Neuronal stem cell (in vitro differentiated cells): ENCODE measurements at regions not wholly inside any gene's neighbourhood (a gene's known extent, or its start where the extent isn't known, plus 50 kb on each side); places are given as distances from the start of the nearest gene placed in this dataset.

Experiments used
- DNase-seq: peaks from one replicate; pipeline ENCODE4 v3.0.0-alpha.2; 2013; ENCODE audit warnings: low spot score
- H2AFZ ChIP-seq: one replicate; pipeline ENCODE4 v1.6.1; 2013; ENCODE audit warnings: mild to moderate bottlenecking, low read length, inconsistent platforms
- H2AK5ac ChIP-seq: 2 replicates; pipeline ENCODE4 v1.6.1; 2013; ENCODE audit warnings: low read depth, mild to moderate bottlenecking, inconsistent platforms, low read length, moderate library complexity, mixed read lengths
- H2BK120ac ChIP-seq: 2 replicates; pipeline ENCODE4 v1.6.1; 2013; ENCODE audit warnings: low read depth, mild to moderate bottlenecking, inconsistent platforms, low read length, moderate library complexity, mixed read lengths
- H2BK12ac ChIP-seq: one replicate; pipeline ENCODE4 v1.6.1; 2013; ENCODE audit warnings: low read length, inconsistent platforms
- H2BK15ac ChIP-seq: 2 replicates; pipeline ENCODE4 v1.6.1; 2013; ENCODE audit warnings: mild to moderate bottlenecking, low read length, inconsistent platforms, mixed read lengths
- H2BK5ac ChIP-seq: one replicate; pipeline ENCODE4 v1.6.1; 2013; ENCODE audit warnings: inconsistent platforms, mild to moderate bottlenecking, low read length, moderate library complexity
- H3K14ac ChIP-seq: one replicate; pipeline ENCODE4 v1.6.1; 2013; ENCODE audit warnings: low read length, inconsistent platforms
- H3K18ac ChIP-seq: 2 replicates; pipeline ENCODE4 v1.6.1; 2013; ENCODE audit warnings: low read length, inconsistent platforms
- H3K23ac ChIP-seq: 2 replicates; pipeline ENCODE4 v1.6.1; 2013; ENCODE audit warnings: low read depth, mild to moderate bottlenecking, mixed read lengths, low read length, inconsistent platforms; ENCODE audit not compliant: poor library complexity
- H3K27ac ChIP-seq: replicated peaks from 3 replicates; pipeline ENCODE4 v1.5.1; 2013; ENCODE audit warnings: low read length, inconsistent platforms
- H3K27me3 ChIP-seq, 3 experiments: 2 replicates each; pipeline ENCODE4 v1.6.1; 2013; ENCODE audit warnings: low read length in 3 of 3, mild to moderate bottlenecking in 2 of 3, inconsistent platforms in 1 of 3, low read depth in 1 of 3, mixed read lengths in 1 of 3, moderate library complexity in 1 of 3; ENCODE audit not compliant: control insufficient read depth in 3 of 3, insufficient read depth in 3 of 3
- H3K36me3 ChIP-seq, 2 donors: replicated peaks in 1 of 2; 2 replicates each; pipeline ENCODE4 v1.6.1; 2013; ENCODE audit warnings: low read length in 2 of 2; ENCODE audit not compliant: control insufficient read depth in 2 of 2, insufficient read depth in 2 of 2
- H3K4ac ChIP-seq: 2 replicates; pipeline ENCODE4 v1.6.1; 2013; ENCODE audit warnings: inconsistent platforms, mild to moderate bottlenecking, low read length, moderate library complexity
- H3K4me1 ChIP-seq, 2 donors: 1 replicate in 1 of 2; 2 replicates in 1 of 2; pipeline ENCODE4 v1.6.1; 2013; ENCODE audit warnings: low read length in 2 of 2, low read depth in 1 of 2; ENCODE audit not compliant: control insufficient read depth in 2 of 2, insufficient read depth in 1 of 2
- H3K4me2 ChIP-seq: one replicate; pipeline ENCODE4 v1.6.1; 2013; ENCODE audit warnings: mild to moderate bottlenecking, low read length, inconsistent platforms; ENCODE audit not compliant: insufficient read depth, poor library complexity, severe bottlenecking
- H3K4me3 ChIP-seq, 2 donors: 2 replicates each; pipeline ENCODE4 v1.5.1; 2013; ENCODE audit warnings: low read length in 2 of 2, mild to moderate bottlenecking in 2 of 2, inconsistent platforms in 1 of 2, moderate library complexity in 1 of 2
- H3K79me1 ChIP-seq: one replicate; pipeline ENCODE4 v1.6.1; 2013; ENCODE audit warnings: low read depth, mild to moderate bottlenecking, inconsistent platforms, low read length, moderate library complexity
- H3K9ac ChIP-seq: one replicate; pipeline ENCODE4 v1.6.1; 2013; ENCODE audit warnings: mild to moderate bottlenecking, low read depth, low read length, inconsistent platforms; ENCODE audit not compliant: poor library complexity
- H3K9me3 ChIP-seq, 2 donors: replicated peaks in 1 of 2; 2 replicates each; pipeline versions ENCODE3 to v1.6.1; 2013; ENCODE audit warnings: low read length in 2 of 2, mild to moderate bottlenecking in 2 of 2, inconsistent platforms in 1 of 2, low read depth in 1 of 2, mixed read lengths in 1 of 2, moderate library complexity in 1 of 2; ENCODE audit not compliant: control insufficient read depth in 2 of 2, insufficient read depth in 1 of 2
- H4K8ac ChIP-seq: one replicate; pipeline ENCODE4 v1.6.1; 2013; ENCODE audit warnings: low read depth, mild to moderate bottlenecking, inconsistent platforms, low read length, moderate library complexity
- H4K91ac ChIP-seq: one replicate; pipeline ENCODE4 v1.6.1; 2013; ENCODE audit warnings: low read length, low read depth, mild to moderate bottlenecking, inconsistent platforms; ENCODE audit not compliant: poor library complexity
- WGBS, 2 donors: extraction: QIAGEN DNeasy Blood & Tissue Kit; methylation state at CpG; one replicate each; pipeline ENCODE4 v1.1.7; 2013; ENCODE audit warnings: missing lambda C conversion rate in 2 of 2, mixed read lengths in 1 of 2; ENCODE audit not compliant: insufficient read length in 2 of 2, insufficient replicate concordance in 1 of 2; ENCODE audit errors: extremely low coverage in 2 of 2; 5-methylcytosine and 5-hydroxymethylcytosine counted together

DNA sequence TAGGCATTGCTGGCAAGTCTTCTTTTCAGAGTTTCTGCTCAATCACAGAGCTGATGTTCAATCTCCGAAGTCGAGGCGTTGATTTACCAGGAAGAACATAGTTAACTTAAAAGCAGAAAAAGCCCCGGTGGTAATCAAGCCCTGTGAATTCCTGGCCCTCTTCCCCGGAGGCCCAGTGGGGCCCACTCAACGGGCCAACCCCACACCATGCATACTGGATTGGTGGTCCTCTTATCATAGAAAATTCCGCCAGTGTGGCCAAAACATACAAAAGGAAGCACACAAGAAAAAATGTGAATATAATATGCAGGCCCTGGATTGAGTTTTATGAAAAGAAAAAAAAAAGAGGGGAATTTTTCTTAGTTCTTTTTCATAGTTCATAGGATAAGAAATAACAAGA lies 873.0 kb upstream of the NR2F2 start:
- H3K4me1 ChIP-seq, result peaks cover 1 to 4% of the 10 kb centered on the region in 2 donors
- no peaks in the 10 kb centered on the region for H3K27me3 ChIP-seq
- no peak overlapping the region for H3K23ac ChIP-seq
- H3K27ac ChIP-seq, result no peak overlapping the region
- no peaks in the 10 kb centered on the region for H3K9me3 ChIP-seq
- no peak for DNase-seq
- H3K4me2 ChIP-seq, result no peak overlapping the region
- no peak overlapping the region for H2AFZ ChIP-seq
- H2BK120ac ChIP-seq, result no peak overlapping the region
- no peak overlapping the region for H2BK12ac ChIP-seq
- H3K36me3 ChIP-seq, result no peaks in the 10 kb centered on the region
- H3K9ac ChIP-seq, result no peak overlapping the region
- H2BK15ac ChIP-seq, result no peak overlapping the region
- no peak overlapping the region for H4K91ac ChIP-seq
- H3K4me3 ChIP-seq, result no peak overlapping the region
- H3K14ac ChIP-seq, result no peak overlapping the region
- H4K8ac ChIP-seq, result no peak overlapping the region
- H2BK5ac ChIP-seq, result no peak overlapping the region
- H3K4ac ChIP-seq, result no peak overlapping the region
- H3K79me1 ChIP-seq, result no peaks in the 10 kb centered on the region
- H3K18ac ChIP-seq, result no peak overlapping the region
- no peak overlapping the region for H2AK5ac ChIP-seq
- no CpG with 5 or more reads among the region's 7 CpGs for WGBS, 2 donors

DNA sequence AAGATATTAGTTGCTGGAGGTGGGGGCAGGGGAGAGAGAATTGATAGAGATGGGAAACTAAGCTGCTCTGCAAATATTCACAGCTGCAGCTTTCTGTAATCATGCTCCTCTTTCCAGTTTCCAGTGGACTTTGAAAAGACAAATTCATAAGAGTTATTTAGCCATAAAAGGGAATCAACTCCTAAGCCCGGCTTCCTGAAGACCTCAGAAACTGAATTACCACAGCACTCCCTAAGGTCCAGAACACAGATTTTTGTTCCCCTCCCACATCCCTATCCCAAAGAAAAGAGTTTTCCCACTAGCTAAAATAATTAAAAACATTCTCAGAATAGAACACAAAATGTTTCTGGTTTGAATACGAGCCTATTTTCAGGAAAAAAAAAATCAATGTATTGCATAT lies 871.8 kb upstream of the NR2F2 start:
- Histone ChIP-seq H3K4me1 (peaks cover 1 to 4% of the 10 kb centered on the region in 2 donors), H3K4ac (no peak overlapping the region), H2BK12ac (no peak overlapping the region), H3K36me3 (no peaks in the 10 kb centered on the region), H3K27ac (no peak overlapping the region), H4K91ac (no peak overlapping the region), H2BK120ac (no peak overlapping the region), H3K23ac (no peak overlapping the region), H3K4me2 (no peak overlapping the region), H3K9ac (no peak overlapping the region), H2BK15ac (no peak overlapping the region), H3K27me3 (no peaks in the 10 kb centered on the region), H3K4me3 (no peak overlapping the region), H4K8ac (no peak overlapping the region), H3K9me3 (no peaks in the 10 kb centered on the region), H3K18ac (no peak overlapping the region), H2BK5ac (no peak overlapping the region), H2AFZ (no peak overlapping the region), H2AK5ac (no peak overlapping the region), H3K14ac (no peak overlapping the region), H3K79me1 (no peaks in the 10 kb centered on the region)
- WGBS, 2 donors, result no CpG with 5 or more reads among the region's 2 CpGs
- no peak for DNase-seq

DNA sequence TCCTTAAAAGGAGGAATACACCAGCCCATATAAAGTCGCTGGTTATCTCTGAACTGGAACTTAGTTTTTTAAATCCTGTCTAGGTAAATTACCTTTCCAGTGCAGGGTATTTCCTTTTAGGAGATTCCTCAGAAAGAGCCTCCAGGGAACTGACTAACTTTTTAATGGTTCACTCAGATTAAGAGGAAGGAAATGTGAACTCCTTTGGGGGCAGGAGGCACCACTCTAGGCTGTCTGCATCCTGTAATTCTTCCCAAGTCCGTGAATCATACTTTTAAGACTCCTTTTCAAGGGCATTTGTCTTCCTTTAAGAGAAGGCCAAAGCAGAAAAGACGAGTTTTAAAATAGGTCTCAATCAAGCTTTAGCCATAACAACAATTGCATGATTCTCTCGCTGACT lies 871.2 kb upstream of the NR2F2 start:
- H3K27ac ChIP-seq, result no peak overlapping the region
- no peak overlapping the region for H4K8ac ChIP-seq
- H2BK5ac ChIP-seq, result no peak overlapping the region
- no peaks in the 10 kb centered on the region for H3K79me1 ChIP-seq
- no peaks in the 10 kb centered on the region for H3K36me3 ChIP-seq
- no peak overlapping the region for H3K23ac ChIP-seq
- H3K4me2 ChIP-seq, result no peak overlapping the region
- WGBS, 2 donors, result no CpG with 5 or more reads among the region's 4 CpGs
- no peak overlapping the region for H3K9ac ChIP-seq
- no peak overlapping the region for H3K4ac ChIP-seq
- no peak overlapping the region for H3K14ac ChIP-seq
- no peak for DNase-seq
- H4K91ac ChIP-seq, result no peak overlapping the region
- H3K4me1 ChIP-seq, result peaks cover 1 to 4% of the 10 kb centered on the region in 2 donors
- H2BK15ac ChIP-seq, result no peak overlapping the region
- H3K18ac ChIP-seq, result no peak overlapping the region
- H2BK120ac ChIP-seq, result no peak overlapping the region
- H3K27me3 ChIP-seq, result no peaks in the 10 kb centered on the region
- no peak overlapping the region for H2AK5ac ChIP-seq
- H3K9me3 ChIP-seq, result no peaks in the 10 kb centered on the region
- H2AFZ ChIP-seq, result peak overlapping the region; percentile 20
- H3K4me3 ChIP-seq, result no peak overlapping the region
- no peak overlapping the region for H2BK12ac ChIP-seq

DNA sequence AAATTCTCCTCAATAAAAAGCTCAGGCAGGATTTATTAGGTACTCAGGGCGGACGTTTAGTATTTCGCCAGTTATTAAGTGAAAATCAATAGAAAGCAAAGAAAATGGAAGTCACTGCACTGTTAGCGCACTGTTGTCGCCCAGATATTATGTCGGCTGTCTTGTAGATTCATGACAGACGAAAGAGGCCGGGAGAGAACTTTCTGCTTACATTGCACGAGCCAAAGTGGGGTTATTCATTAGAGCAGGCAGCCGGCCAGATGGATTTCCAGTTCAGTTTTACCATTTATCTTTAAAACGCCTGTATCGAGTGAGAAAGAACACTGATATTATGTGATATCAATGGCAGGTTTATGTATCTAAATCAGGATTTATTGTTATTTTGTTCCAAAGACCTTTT lies 866.0 kb upstream of the NR2F2 start:
- no peaks in the 10 kb centered on the region for H3K4me1 ChIP-seq
- no CpG with 5 or more reads among the region's 12 CpGs for WGBS, 2 donors
- H3K36me3 ChIP-seq, result no peaks in the 10 kb centered on the region
- H3K27me3 ChIP-seq, result no peaks in the 10 kb centered on the region
- peak overlapping the region; percentile 12 for H2AFZ ChIP-seq
- no peak overlapping the region for H3K4ac ChIP-seq
- H2BK5ac ChIP-seq, result no peak overlapping the region
- no peak overlapping the region for H2BK15ac ChIP-seq
- H3K4me3 ChIP-seq, result no peak overlapping the region
- H2BK120ac ChIP-seq, result no peak overlapping the region
- no peak overlapping the region for H3K23ac ChIP-seq
- H3K4me2 ChIP-seq, result no peak overlapping the region
- no peak for DNase-seq
- no peak overlapping the region for H3K18ac ChIP-seq
- H4K91ac ChIP-seq, result no peak overlapping the region
- H2AK5ac ChIP-seq, result no peak overlapping the region
- no peak overlapping the region for H3K14ac ChIP-seq
- H3K9me3 ChIP-seq, result no peaks in the 10 kb centered on the region
- H4K8ac ChIP-seq, result no peak overlapping the region
- H3K27ac ChIP-seq, result no peak overlapping the region
- no peak overlapping the region for H2BK12ac ChIP-seq
- no peak overlapping the region for H3K9ac ChIP-seq
- H3K79me1 ChIP-seq, result no peaks in the 10 kb centered on the region
